Hepatocyte (in vitro differentiated cells): ENCODE measurements at regions not wholly inside any gene's neighbourhood (a gene's known extent, or its start where the extent isn't known, plus 50 kb on each side); places are given as distances from the start of the nearest gene placed in this dataset.

Source experiments
- DNase-seq: peaks from one replicate; pipeline ENCODE4 v3.0.0-alpha.2; 2016; ENCODE audit warnings: low spot score
- H2AFZ ChIP-seq: fragments of 200-600 bp; sonication (generic); 2 replicates; pipeline ENCODE4 v1.6.0; 2016; ENCODE audit warnings: antibody characterized with exemption, mild to moderate bottlenecking
- H3K27ac ChIP-seq: fragments of 200-600 bp; sonication (generic); 2 replicates; pipeline ENCODE4 v1.5.1; 2016; ENCODE audit warnings: mild to moderate bottlenecking
- H3K27me3 ChIP-seq: fragments of 200-600 bp; sonication (generic); 2 replicates; pipeline ENCODE4 v1.6.1; 2016
- H3K36me3 ChIP-seq: fragments of 200-600 bp; sonication (generic); replicated peaks from 2 replicates; pipeline ENCODE4 v1.5.1; 2016; ENCODE audit warnings: low read depth; ENCODE audit not compliant: insufficient read depth
- H3K4me1 ChIP-seq: fragments of 200-600 bp; sonication (generic); 2 replicates; pipeline ENCODE4 v1.5.1; 2016; ENCODE audit warnings: mild to moderate bottlenecking, moderate library complexity; ENCODE audit not compliant: insufficient read depth
- H3K4me2 ChIP-seq: fragments of 200-600 bp; sonication (generic); 2 replicates; pipeline ENCODE4 v1.6.0; 2016
- H3K4me3 ChIP-seq: fragments of 200-600 bp; sonication (generic); 2 replicates; pipeline ENCODE4 v1.5.1; 2016; ENCODE audit warnings: mild to moderate bottlenecking
- H3K79me2 ChIP-seq: fragments of 200-600 bp; sonication (generic); 2 replicates; pipeline ENCODE4 v1.6.0; 2017; ENCODE audit warnings: mild to moderate bottlenecking
- H3K9me2 ChIP-seq: fragments of 200-600 bp; sonication (generic); replicated peaks from 2 replicates; pipeline ENCODE4 v1.6.0; 2017; ENCODE audit warnings: mild to moderate bottlenecking; ENCODE audit not compliant: insufficient read depth
- H3K9me3 ChIP-seq: fragments of 200-600 bp; sonication (generic); 2 replicates; pipeline ENCODE4 v1.5.1; 2016; ENCODE audit warnings: low read depth, mild to moderate bottlenecking
- H4K20me1 ChIP-seq: fragments of 200-600 bp; sonication (generic); 2 replicates; pipeline ENCODE4 v1.6.0; 2016; ENCODE audit warnings: mild to moderate bottlenecking; ENCODE audit not compliant: insufficient read depth, poor library complexity, severe bottlenecking
- EZH2 ChIP-seq: fragments of 200-600 bp; sonication (generic); IDR thresholded peaks from 2 replicates; pipeline ENCODE4 v1.6.1; 2016; ENCODE audit warnings: antibody characterized with exemption, mild to moderate bottlenecking, borderline replicate concordance
- EZH2phosphoT487 ChIP-seq: fragments of 200-600 bp; sonication (generic); IDR thresholded peaks from one replicate; pipeline ENCODE4 v1.6.1; 2018; ENCODE audit warnings: antibody characterized with exemption, mild to moderate bottlenecking, low read depth, moderate library complexity; ENCODE audit not compliant: unreplicated experiment, severe bottlenecking
- WGBS: methylation state at CpG from one replicate; pipeline ENCODE4 v1.1.6; 2016; ENCODE audit warnings: low lambda C conversion rate; ENCODE audit errors: missing lambda C conversion rate; 5-methylcytosine and 5-hydroxymethylcytosine counted together
- TF ChIP-seq, protein P1 (sequence below): fragments of 200-600 bp; sonication (generic); IDR thresholded peaks from 2 replicates; pipeline ENCODE4 v1.5.1; 2016; ENCODE audit warnings: antibody characterized with exemption, mild to moderate bottlenecking; ENCODE audit not compliant: poor library complexity

DNA sequence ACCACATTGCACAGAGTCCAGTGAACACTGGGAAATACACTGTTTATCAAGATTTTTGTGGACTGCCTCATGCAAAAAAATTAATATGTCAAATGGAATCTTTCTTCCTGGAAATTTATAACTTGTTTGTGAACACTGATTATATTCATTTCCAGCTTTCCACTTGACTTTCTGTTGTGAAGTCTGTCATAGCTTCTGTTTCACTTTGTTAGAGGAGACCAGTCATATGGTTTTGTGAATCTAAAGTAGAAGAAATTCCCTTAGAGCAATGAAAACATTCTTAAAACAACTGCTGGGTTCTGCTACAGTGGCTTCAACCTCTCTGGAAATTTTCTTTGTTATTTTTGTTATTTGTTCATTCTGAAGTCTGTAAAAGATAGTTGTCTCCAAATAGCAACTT lies 349.5 kb upstream of the NFE2L3 start:
- Histone ChIP-seq H3K27me3 (no peaks in the 10 kb centered on the region), H3K27ac (no peak overlapping the region), H3K9me3 (no peaks in the 10 kb centered on the region), H2AFZ (no peak overlapping the region), H3K4me3 (no peak overlapping the region), H3K79me2 (no peaks in the 10 kb centered on the region), H3K4me2 (no peak overlapping the region), H3K9me2 (no peaks in the 10 kb centered on the region), H3K36me3 (no peaks in the 10 kb centered on the region), H3K4me1 (peaks cover 6% of the 10 kb centered on the region), H4K20me1 (no peaks in the 10 kb centered on the region)
- DNase-seq = no peak
- TF ChIP-seq, protein P1, sequence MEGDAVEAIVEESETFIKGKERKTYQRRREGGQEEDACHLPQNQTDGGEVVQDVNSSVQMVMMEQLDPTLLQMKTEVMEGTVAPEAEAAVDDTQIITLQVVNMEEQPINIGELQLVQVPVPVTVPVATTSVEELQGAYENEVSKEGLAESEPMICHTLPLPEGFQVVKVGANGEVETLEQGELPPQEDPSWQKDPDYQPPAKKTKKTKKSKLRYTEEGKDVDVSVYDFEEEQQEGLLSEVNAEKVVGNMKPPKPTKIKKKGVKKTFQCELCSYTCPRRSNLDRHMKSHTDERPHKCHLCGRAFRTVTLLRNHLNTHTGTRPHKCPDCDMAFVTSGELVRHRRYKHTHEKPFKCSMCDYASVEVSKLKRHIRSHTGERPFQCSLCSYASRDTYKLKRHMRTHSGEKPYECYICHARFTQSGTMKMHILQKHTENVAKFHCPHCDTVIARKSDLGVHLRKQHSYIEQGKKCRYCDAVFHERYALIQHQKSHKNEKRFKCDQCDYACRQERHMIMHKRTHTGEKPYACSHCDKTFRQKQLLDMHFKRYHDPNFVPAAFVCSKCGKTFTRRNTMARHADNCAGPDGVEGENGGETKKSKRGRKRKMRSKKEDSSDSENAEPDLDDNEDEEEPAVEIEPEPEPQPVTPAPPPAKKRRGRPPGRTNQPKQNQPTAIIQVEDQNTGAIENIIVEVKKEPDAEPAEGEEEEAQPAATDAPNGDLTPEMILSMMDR = no peak
- no peak for TF ChIP-seq EZH2phosphoT487
- no peak for TF ChIP-seq EZH2

DNA sequence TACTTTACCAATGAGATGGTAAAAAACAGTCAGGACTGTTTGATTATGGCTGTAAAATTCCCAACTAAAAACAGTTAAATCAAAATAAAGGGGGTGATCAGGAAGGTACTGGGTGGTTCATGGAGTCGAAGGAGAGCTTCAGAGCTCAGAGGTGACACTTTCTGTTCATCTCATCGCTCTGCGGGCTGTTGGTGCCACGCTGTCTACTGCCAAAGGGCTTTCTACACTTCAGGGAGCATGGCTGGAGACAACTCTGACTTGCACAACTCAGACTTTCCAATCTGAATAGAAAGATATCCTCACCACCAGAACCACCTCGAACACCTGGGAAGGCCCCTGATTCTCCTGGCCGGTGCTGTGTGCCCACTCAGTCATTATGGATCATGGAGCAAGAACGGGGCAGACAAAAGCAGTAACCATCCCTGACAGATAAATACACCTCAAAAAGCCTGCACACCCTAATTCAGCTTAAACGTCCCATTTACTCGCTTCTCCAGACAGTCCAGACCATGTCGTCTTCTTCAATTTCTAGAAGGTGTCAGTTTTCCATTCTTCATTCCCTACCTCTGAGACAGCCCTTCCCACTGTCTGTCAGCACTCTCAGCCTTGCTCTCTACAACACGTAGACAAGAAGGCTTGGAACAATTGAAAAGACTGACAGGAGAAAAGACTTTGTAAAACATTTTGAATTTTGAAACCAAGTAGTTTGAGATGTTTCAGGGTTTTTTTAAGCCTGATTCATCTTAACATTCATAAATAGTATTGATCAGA lies 348.7 kb upstream of the NFE2L3 start:
- WGBS = 71% methylated on average over 11 of the region's 11 CpGs
- Histone ChIP-seq H3K4me3 (no peak overlapping the region), H3K27ac (no peak overlapping the region)

DNA sequence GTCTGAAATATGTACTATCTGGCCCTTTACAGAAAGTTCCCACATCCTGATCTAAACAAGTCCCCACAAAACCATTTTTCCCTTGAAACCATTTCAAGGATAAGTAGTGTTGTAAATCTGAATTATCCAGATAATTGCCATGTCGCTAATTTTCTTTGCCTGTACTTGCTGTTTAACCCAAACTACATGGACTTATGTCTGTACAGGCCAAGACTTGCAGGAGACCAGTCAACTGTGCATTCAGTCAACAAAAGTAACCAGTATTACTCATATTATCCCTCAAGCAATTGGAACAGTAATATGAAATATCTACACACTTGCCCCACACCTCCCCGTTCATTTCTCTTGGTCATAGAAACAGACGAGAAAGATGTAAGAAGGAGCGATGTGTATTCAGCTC lies 347.8 kb upstream of the NFE2L3 start:
- Histone ChIP-seq H2AFZ (no peak overlapping the region), H3K27ac (no peak overlapping the region), H3K79me2 (no peaks in the 10 kb centered on the region), H4K20me1 (no peaks in the 10 kb centered on the region), H3K4me2 (no peak overlapping the region), H3K36me3 (no peaks in the 10 kb centered on the region), H3K9me2 (no peaks in the 10 kb centered on the region), H3K4me3 (no peak overlapping the region), H3K9me3 (no peaks in the 10 kb centered on the region), H3K4me1 (peaks cover 6% of the 10 kb centered on the region), H3K27me3 (no peaks in the 10 kb centered on the region)
- DNase-seq = no peak
- WGBS = 86% methylated on average over 4 of the region's 4 CpGs
- TF ChIP-seq EZH2 (no peak), EZH2phosphoT487 (no peak)
- TF ChIP-seq, protein P1 = no peak

More for the DNA sequence above, 348.7 kb upstream of the NFE2L3 start:
- no peaks in the 10 kb centered on the region for H3K36me3 ChIP-seq
- H3K4me2 ChIP-seq = no peak overlapping the region
- TF ChIP-seq, protein P1 = no peak
- no peak for TF ChIP-seq EZH2phosphoT487
- H3K79me2 ChIP-seq = no peaks in the 10 kb centered on the region
- no peak overlapping the region for H2AFZ ChIP-seq
- no peaks in the 10 kb centered on the region for H3K9me2 ChIP-seq
- no peaks in the 10 kb centered on the region for H3K27me3 ChIP-seq
- no peaks in the 10 kb centered on the region for H4K20me1 ChIP-seq
- H3K9me3 ChIP-seq = no peaks in the 10 kb centered on the region
- peaks cover 6% of the 10 kb centered on the region for H3K4me1 ChIP-seq
- DNase-seq = no peak
